Neural cell (in vitro differentiated cells): ENCODE measurements at regions not wholly inside any gene's neighbourhood (a gene's known extent, or its start where the extent isn't known, plus 50 kb on each side); places are given as distances from the start of the nearest gene placed in this dataset.

Experiments
- H2AFZ ChIP-seq: fragments of 200-600, 300-800 bp; sonication (generic), shearing (Covaris generic); 2 replicates; pipeline ENCODE4 v1.6.0; 2014; ENCODE audit warnings: low read depth, mild to moderate bottlenecking, antibody characterized with exemption, low read length, moderate library complexity
- H3F3A ChIP-seq: fragments of 200-600 bp; shearing (Covaris generic); 2 replicates; pipeline ENCODE4 v1.6.1; 2016; ENCODE audit warnings: mild to moderate bottlenecking, moderate library complexity, mixed read lengths, antibody characterized with exemption, low read length; ENCODE audit not compliant: insufficient read depth, poor library complexity, severe bottlenecking
- H3K27ac ChIP-seq: fragments of 200-600, 300-800 bp; sonication (generic), shearing (Covaris generic); 2 replicates; pipeline ENCODE4 v1.5.1; 2014; ENCODE audit warnings: mild to moderate bottlenecking, low read length, moderate library complexity
- H3K27me3 ChIP-seq: fragments of 300-800, 200-600 bp; sonication (generic), shearing (Covaris generic); 2 replicates; pipeline ENCODE4 v1.6.0; 2014; ENCODE audit warnings: mild to moderate bottlenecking, low read depth, low read length, moderate library complexity; ENCODE audit not compliant: insufficient read depth
- H3K36me3 ChIP-seq: fragments of 300-800, 200-600 bp; sonication (generic), shearing (Covaris generic); 2 replicates; pipeline ENCODE4 v1.5.1; 2014; ENCODE audit warnings: mild to moderate bottlenecking, antibody characterized with exemption, low read length, moderate library complexity; ENCODE audit not compliant: insufficient read depth
- H3K4me2 ChIP-seq: fragments of 300-800, 200-600 bp; sonication (generic), shearing (Covaris generic); 2 replicates; pipeline ENCODE4 v1.6.0; 2014; ENCODE audit warnings: mild to moderate bottlenecking, low read length
- H3K4me3 ChIP-seq: fragments of 300-800, 200-600 bp; sonication (generic), shearing (Covaris generic); 2 replicates; pipeline ENCODE4 v1.5.1; 2014; ENCODE audit warnings: mild to moderate bottlenecking, low read length, moderate library complexity
- H3K79me2 ChIP-seq: fragments of 200-600 bp; shearing (Covaris generic); replicated peaks from 2 replicates; pipeline ENCODE4 v1.6.0; 2014; ENCODE audit warnings: mild to moderate bottlenecking, low read length, moderate library complexity; ENCODE audit not compliant: insufficient read depth
- H3K9ac ChIP-seq: fragments of 300-800, 200-600 bp; sonication (generic), shearing (Covaris generic); 2 replicates; pipeline ENCODE4 v1.6.1; 2016; ENCODE audit warnings: mild to moderate bottlenecking, low read length, mixed read lengths
- H3K9me2 ChIP-seq: fragments of 200-600 bp; shearing (Covaris generic); 2 replicates; pipeline ENCODE4 v1.6.1; 2016; ENCODE audit warnings: mild to moderate bottlenecking, low read length, mixed read lengths; ENCODE audit not compliant: insufficient read depth
- H3K9me3 ChIP-seq: fragments of 200-600, 300-800 bp; sonication (generic), shearing (Covaris generic); 2 replicates; pipeline ENCODE4 v1.6.1; 2016; ENCODE audit warnings: mild to moderate bottlenecking, mixed run types, low read length, moderate library complexity, mixed read lengths
- H4K20me1 ChIP-seq: fragments of 200-600 bp; shearing (Covaris generic); 2 replicates; pipeline ENCODE4 v1.6.1; 2016; ENCODE audit warnings: mild to moderate bottlenecking, mixed run types; ENCODE audit not compliant: insufficient read depth
- EP300 ChIP-seq: fragments of 450-650 bp; conservative IDR thresholded peaks from 2 replicates; pipeline ENCODE4 v1.6.1; 2014; ENCODE audit warnings: antibody characterized with exemption, mild to moderate bottlenecking, moderate library complexity; ENCODE audit not compliant: poor library complexity, severe bottlenecking
- EZH2 ChIP-seq: fragments of 200-600, 300-800 bp; shearing (Covaris generic), sonication (generic); IDR thresholded peaks from 2 replicates; pipeline ENCODE4 v1.6.1; 2014; ENCODE audit warnings: antibody characterized with exemption, low read length, borderline replicate concordance, mild to moderate bottlenecking; ENCODE audit not compliant: insufficient read depth, poor library complexity, severe bottlenecking
- MXI1 ChIP-seq: fragments of 450-650 bp; conservative IDR thresholded peaks from 2 replicates; pipeline ENCODE4 v1.6.1; 2014; ENCODE audit warnings: antibody characterized with exemption, mild to moderate bottlenecking; ENCODE audit not compliant: poor library complexity, severe bottlenecking
- POLR2AphosphoS5 ChIP-seq: IDR thresholded peaks from 2 replicates; pipeline ENCODE4 v1.6.1; 2012
- RAD21 ChIP-seq: fragments of 450-650 bp; conservative IDR thresholded peaks from 2 replicates; pipeline ENCODE4 v1.6.1; 2014; ENCODE audit warnings: antibody characterized with exemption, mild to moderate bottlenecking, moderate library complexity
- SMC3 ChIP-seq: fragments of 450-650 bp; conservative IDR thresholded peaks from 2 replicates; pipeline ENCODE4 v1.6.1; 2014; ENCODE audit warnings: antibody characterized with exemption, mild to moderate bottlenecking, moderate library complexity; ENCODE audit not compliant: poor library complexity
- TAF1 ChIP-seq: IDR thresholded peaks from 2 replicates; pipeline ENCODE4 v1.6.1; 2012; ENCODE audit warnings: low read depth
- TF ChIP-seq, protein P1 (sequence below): fragments of 450-650 bp; IDR thresholded peaks from 2 replicates; pipeline ENCODE4 v1.5.1; 2014; ENCODE audit warnings: antibody characterized with exemption, mild to moderate bottlenecking, moderate library complexity; ENCODE audit not compliant: poor library complexity, severe bottlenecking
- TF ChIP-seq, protein P2 (sequence below): IDR thresholded peaks from 2 replicates; pipeline ENCODE4 v1.6.1; 2012; ENCODE audit warnings: borderline replicate concordance

DNA sequence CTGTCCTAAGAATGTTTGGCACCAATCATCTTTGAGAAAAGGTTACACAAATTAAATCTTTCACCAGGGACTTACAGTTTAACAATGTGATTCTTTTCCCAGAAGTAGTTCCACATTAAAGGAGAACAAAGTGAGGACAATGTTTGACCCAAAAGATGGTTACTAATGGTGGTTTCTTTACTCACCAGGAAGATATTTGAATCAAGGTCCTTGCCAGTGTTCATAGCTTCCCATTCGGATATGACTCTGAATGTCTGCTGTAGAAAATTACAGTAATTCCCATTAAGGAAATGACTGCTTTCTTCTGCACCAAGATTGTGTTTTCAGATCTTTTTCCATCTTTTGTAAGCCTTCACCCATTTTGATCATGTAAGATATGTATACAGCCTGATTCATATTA lies 114.6 kb upstream of the ADAMTSL1 start:
- Histone ChIP-seq H3K79me2 (no peaks in the 10 kb centered on the region), H3K36me3 (no peaks in the 10 kb centered on the region), H3K9me3 (no peaks in the 10 kb centered on the region), H3K27me3 (no peaks in the 10 kb centered on the region), H2AFZ (no peak overlapping the region), H3K9me2 (no peaks in the 10 kb centered on the region), H3K9ac (no peak overlapping the region), H3F3A (no peaks in the 10 kb centered on the region), H4K20me1 (no peaks in the 10 kb centered on the region), H3K27ac (no peak overlapping the region), H3K4me2 (no peak overlapping the region), H3K4me3 (no peak overlapping the region)
- TF ChIP-seq POLR2AphosphoS5: no peak
- TF ChIP-seq, protein P1, sequence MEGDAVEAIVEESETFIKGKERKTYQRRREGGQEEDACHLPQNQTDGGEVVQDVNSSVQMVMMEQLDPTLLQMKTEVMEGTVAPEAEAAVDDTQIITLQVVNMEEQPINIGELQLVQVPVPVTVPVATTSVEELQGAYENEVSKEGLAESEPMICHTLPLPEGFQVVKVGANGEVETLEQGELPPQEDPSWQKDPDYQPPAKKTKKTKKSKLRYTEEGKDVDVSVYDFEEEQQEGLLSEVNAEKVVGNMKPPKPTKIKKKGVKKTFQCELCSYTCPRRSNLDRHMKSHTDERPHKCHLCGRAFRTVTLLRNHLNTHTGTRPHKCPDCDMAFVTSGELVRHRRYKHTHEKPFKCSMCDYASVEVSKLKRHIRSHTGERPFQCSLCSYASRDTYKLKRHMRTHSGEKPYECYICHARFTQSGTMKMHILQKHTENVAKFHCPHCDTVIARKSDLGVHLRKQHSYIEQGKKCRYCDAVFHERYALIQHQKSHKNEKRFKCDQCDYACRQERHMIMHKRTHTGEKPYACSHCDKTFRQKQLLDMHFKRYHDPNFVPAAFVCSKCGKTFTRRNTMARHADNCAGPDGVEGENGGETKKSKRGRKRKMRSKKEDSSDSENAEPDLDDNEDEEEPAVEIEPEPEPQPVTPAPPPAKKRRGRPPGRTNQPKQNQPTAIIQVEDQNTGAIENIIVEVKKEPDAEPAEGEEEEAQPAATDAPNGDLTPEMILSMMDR: no peak
- TF ChIP-seq, protein P2, sequence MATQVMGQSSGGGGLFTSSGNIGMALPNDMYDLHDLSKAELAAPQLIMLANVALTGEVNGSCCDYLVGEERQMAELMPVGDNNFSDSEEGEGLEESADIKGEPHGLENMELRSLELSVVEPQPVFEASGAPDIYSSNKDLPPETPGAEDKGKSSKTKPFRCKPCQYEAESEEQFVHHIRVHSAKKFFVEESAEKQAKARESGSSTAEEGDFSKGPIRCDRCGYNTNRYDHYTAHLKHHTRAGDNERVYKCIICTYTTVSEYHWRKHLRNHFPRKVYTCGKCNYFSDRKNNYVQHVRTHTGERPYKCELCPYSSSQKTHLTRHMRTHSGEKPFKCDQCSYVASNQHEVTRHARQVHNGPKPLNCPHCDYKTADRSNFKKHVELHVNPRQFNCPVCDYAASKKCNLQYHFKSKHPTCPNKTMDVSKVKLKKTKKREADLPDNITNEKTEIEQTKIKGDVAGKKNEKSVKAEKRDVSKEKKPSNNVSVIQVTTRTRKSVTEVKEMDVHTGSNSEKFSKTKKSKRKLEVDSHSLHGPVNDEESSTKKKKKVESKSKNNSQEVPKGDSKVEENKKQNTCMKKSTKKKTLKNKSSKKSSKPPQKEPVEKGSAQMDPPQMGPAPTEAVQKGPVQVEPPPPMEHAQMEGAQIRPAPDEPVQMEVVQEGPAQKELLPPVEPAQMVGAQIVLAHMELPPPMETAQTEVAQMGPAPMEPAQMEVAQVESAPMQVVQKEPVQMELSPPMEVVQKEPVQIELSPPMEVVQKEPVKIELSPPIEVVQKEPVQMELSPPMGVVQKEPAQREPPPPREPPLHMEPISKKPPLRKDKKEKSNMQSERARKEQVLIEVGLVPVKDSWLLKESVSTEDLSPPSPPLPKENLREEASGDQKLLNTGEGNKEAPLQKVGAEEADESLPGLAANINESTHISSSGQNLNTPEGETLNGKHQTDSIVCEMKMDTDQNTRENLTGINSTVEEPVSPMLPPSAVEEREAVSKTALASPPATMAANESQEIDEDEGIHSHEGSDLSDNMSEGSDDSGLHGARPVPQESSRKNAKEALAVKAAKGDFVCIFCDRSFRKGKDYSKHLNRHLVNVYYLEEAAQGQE: no peak
- TF ChIP-seq EZH2: no peak
- no peak for TF ChIP-seq RAD21
- no peak for TF ChIP-seq TAF1
- TF ChIP-seq SMC3: no peak
- no peak for TF ChIP-seq EP300
- TF ChIP-seq MXI1: no peak

DNA sequence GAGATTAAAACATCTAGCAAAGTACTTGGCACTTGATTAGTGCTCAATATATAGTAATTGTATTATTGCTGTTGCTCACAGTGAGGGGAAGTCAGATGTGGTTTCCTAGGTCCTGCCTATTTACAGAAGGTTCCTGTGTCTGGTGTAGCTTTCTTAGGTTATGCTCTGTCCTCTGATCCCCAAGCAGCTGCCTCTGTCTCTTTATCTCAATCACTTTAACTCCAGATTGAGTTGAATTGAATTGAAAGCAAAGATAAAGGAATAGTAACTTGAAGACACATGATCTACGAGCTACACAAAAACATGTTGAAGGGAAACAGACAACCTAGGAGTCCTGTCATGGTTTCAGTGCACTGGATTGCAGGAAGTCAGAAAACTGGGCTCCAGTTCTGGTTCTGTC lies 113.9 kb upstream of the ADAMTSL1 start:
- Histone ChIP-seq H3K79me2 (no peaks in the 10 kb centered on the region), H3K9me2 (no peaks in the 10 kb centered on the region), H3K27me3 (no peaks in the 10 kb centered on the region), H3K36me3 (no peaks in the 10 kb centered on the region), H4K20me1 (no peaks in the 10 kb centered on the region), H3K9ac (no peak overlapping the region), H3F3A (no peaks in the 10 kb centered on the region), H3K4me2 (no peak overlapping the region), H2AFZ (no peak overlapping the region), H3K4me3 (no peak overlapping the region), H3K9me3 (no peaks in the 10 kb centered on the region), H3K27ac (no peak overlapping the region)
- TF ChIP-seq SMC3 (no peak), EZH2 (no peak), POLR2AphosphoS5 (no peak), TAF1 (no peak), EP300 (no peak), RAD21 (no peak), MXI1 (no peak)
- TF ChIP-seq, protein P1: no peak
- TF ChIP-seq, protein P2: no peak
